KMS-11 (cell line): ENCODE measurements at regions not wholly inside any gene's neighbourhood (a gene's known extent, or its start where the extent isn't known, plus 50 kb on each side); places are given as distances from the start of the nearest gene placed in this dataset.
A peak's percentile ranks its signal among the peaks of the same experiment; 100 is the strongest.

Experiments
- H2AFZ ChIP-seq: fragments of 200-600 bp; sonication (generic); 2 replicates; pipeline ENCODE4 v1.6.1; 2016; ENCODE audit warnings: antibody characterized with exemption, mixed run types, low read depth
- H3K27ac ChIP-seq: fragments of 200-600 bp; sonication (generic); 2 replicates; pipeline ENCODE4 v1.6.1; 2016; ENCODE audit warnings: mild to moderate bottlenecking, mixed run types
- H3K27me3 ChIP-seq: fragments of 200-600 bp; sonication (generic); 2 replicates; pipeline ENCODE4 v1.6.1; 2017; ENCODE audit warnings: mild to moderate bottlenecking, low read depth, mixed run types, moderate library complexity; ENCODE audit not compliant: insufficient read depth
- H3K36me3 ChIP-seq: fragments of 200-600 bp; sonication (generic); 2 replicates; pipeline ENCODE4 v1.6.1; 2017; ENCODE audit warnings: mild to moderate bottlenecking, mixed run types; ENCODE audit not compliant: insufficient read depth
- H3K4me1 ChIP-seq: fragments of 200-600 bp; sonication (generic); 2 replicates; pipeline ENCODE4 v1.6.1; 2016; ENCODE audit warnings: mild to moderate bottlenecking, low read depth, mixed run types; ENCODE audit not compliant: poor library complexity, severe bottlenecking
- H3K4me2 ChIP-seq: fragments of 200-600 bp; sonication (generic); 2 replicates; pipeline ENCODE4 v1.7.0; 2016; ENCODE audit warnings: mild to moderate bottlenecking, mixed run types
- H3K4me3 ChIP-seq: fragments of 200-600 bp; sonication (generic); IDR thresholded peaks from 2 replicates; pipeline ENCODE4 v1.6.1; 2017; ENCODE audit warnings: low read depth, low read length, mixed read lengths; ENCODE audit not compliant: insufficient read depth
- H3K79me2 ChIP-seq: fragments of 200-600 bp; sonication (generic); 2 replicates; pipeline ENCODE4 v1.6.1; 2016; ENCODE audit warnings: low read depth, mixed run types; ENCODE audit not compliant: insufficient read depth
- H3K9ac ChIP-seq: fragments of 200-600 bp; sonication (generic); 2 replicates; pipeline ENCODE4 v1.6.1; 2016; ENCODE audit warnings: mild to moderate bottlenecking, mixed run types
- H4K20me1 ChIP-seq: fragments of 200-600 bp; sonication (generic); 2 replicates; pipeline ENCODE4 v1.6.1; 2016; ENCODE audit warnings: mild to moderate bottlenecking, mixed run types; ENCODE audit not compliant: insufficient read depth
- TF ChIP-seq, protein P1 (sequence below): fragments of 200-600 bp; sonication (generic); conservative IDR thresholded peaks from 2 replicates; pipeline ENCODE4 v1.6.1; 2017; ENCODE audit warnings: low read depth, mild to moderate bottlenecking, antibody characterized with exemption, low read length, moderate library complexity, mixed read lengths

DNA sequence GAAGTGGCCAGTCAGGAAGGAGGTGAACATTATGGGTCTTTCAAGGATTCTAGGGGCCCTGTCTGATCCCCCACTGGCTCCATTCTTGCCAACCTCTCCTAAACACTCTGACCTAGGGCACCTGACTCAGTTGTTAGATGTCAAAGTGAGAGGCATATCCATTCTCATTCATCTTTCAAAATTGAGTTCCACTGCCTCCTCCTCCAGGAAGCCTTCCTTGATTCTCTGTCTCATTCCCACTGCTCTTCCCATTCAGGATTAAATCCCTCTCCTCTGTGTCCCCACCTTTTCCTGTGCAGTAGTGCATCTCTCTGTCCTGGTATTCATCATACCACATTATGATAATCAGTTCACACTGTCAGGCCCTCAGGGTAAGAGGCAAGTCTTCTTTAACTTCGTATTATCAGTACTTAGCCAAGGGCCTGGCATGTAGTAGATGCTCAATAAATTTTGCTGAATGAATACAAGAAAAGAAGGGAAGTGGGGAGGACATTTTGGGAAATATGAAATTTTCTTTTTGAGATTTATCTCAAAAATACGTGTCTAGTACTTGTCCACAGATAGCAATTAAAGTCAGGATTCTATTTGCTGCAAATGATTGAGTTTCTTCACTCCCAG is 61.8 kb upstream of the ITPKB start:
- no peaks in the 10 kb centered on the region for H4K20me1 ChIP-seq
- no peaks in the 10 kb centered on the region for H3K36me3 ChIP-seq
- H3K27me3 ChIP-seq, result no peaks in the 10 kb centered on the region
- no peak overlapping the region for H2AFZ ChIP-seq
- no peak overlapping the region for H3K9ac ChIP-seq
- peaks cover 16% of the 10 kb centered on the region for H3K4me1 ChIP-seq
- no peak overlapping the region for H3K4me3 ChIP-seq
- H3K79me2 ChIP-seq, result no peaks in the 10 kb centered on the region
- TF ChIP-seq, protein P1, sequence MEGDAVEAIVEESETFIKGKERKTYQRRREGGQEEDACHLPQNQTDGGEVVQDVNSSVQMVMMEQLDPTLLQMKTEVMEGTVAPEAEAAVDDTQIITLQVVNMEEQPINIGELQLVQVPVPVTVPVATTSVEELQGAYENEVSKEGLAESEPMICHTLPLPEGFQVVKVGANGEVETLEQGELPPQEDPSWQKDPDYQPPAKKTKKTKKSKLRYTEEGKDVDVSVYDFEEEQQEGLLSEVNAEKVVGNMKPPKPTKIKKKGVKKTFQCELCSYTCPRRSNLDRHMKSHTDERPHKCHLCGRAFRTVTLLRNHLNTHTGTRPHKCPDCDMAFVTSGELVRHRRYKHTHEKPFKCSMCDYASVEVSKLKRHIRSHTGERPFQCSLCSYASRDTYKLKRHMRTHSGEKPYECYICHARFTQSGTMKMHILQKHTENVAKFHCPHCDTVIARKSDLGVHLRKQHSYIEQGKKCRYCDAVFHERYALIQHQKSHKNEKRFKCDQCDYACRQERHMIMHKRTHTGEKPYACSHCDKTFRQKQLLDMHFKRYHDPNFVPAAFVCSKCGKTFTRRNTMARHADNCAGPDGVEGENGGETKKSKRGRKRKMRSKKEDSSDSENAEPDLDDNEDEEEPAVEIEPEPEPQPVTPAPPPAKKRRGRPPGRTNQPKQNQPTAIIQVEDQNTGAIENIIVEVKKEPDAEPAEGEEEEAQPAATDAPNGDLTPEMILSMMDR, result no peak
- H3K4me2 ChIP-seq, result no peak overlapping the region
- H3K27ac ChIP-seq, result no peak overlapping the region

DNA sequence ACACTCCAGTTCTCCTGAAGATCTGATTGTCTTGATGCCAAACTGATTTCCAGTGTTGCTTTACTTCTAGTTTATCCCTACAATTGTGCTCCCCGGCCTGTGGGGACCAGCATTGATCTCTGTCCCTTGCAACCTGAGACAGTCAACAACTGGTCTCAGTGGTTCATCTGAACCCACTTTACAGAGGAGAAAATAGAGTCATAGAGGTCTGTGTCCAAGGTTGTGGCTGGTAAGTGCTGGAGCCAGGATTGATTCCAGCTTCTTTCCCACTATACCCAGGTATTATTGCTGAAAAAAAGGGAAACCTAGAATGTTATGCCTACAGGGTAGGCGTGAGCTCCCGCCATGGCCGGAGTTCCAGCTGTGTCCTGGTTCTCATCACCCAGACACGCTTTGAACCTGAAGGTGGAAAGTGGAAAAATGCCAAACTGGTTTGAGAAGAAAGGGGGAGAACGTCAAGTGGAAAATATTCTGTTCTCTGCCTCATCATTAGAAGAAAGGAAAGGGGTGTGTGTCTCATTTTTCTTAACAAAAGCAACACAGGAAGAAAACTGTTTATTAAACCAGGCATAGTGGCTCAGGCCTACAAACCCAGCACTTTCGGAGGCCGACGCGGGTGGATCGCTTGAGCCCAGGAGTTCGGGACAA is 60.7 kb upstream of the ITPKB start:
- Histone ChIP-seq H3K4me2 (no peak overlapping the region), H3K27me3 (no peaks in the 10 kb centered on the region), H3K9ac (no peak overlapping the region), H3K4me3 (no peak overlapping the region), H3K27ac (no peak overlapping the region), H3K36me3 (no peaks in the 10 kb centered on the region), H3K79me2 (no peaks in the 10 kb centered on the region), H4K20me1 (no peaks in the 10 kb centered on the region), H3K4me1 (peaks cover 16% of the 10 kb centered on the region), H2AFZ (no peak overlapping the region)
- TF ChIP-seq, protein P1, result no peak

DNA sequence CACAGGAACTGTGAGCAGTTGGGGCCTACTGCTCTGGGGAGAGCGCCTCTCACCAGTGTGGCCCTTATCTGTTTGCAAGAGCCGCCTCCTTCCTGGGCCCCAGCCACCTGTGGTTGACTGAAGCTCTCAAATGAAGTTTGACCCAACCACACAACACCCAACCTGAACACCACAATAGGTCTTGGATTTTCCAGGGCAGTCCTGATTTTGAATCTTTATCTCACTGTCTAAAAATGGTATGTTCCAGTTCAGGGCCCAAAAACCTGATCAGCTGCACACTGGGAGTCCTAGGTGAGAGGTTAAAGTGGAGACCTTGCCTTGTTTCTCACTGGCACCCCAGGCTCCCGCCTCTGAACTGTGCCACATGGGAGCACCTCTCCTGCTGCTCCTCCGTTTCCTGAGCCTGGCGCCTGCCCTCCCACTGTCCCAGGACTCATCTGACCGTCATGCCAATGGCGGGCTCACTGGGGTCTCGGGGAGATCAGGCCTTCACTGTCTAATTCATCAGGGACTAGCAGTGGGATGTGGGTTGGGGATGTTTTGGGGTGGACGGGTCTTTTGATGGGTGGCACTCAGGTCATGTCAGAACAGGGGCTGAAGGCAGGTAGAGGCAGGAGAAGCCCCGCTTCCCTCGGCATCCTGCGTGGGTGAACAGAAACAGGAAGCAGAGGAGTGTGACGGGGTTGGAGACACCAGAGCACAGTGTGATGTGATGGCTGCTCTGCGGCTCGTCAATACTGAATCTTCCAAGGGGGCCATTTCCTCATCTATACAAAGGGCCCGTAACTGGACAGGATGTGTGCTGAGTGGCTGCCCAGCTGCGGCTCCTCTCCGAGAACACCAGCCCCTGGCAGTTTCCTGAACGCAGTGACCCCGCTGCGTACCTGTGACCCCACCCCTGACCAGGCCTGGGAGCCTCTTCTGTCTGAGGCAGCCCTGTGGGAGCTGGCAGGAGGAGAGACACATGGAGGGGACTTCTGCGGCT is 59.6 kb upstream of the ITPKB start:
- Histone ChIP-seq H3K27me3 (no peaks in the 10 kb centered on the region), H3K79me2 (no peaks in the 10 kb centered on the region), H4K20me1 (no peaks in the 10 kb centered on the region), H3K4me1 (peaks cover 16% of the 10 kb centered on the region), H3K9ac (no peak overlapping the region), H3K4me3 (no peak overlapping the region), H3K36me3 (no peaks in the 10 kb centered on the region), H3K27ac (peak overlapping the region; percentile 24; the same call in 1 of the 2 replicates), H2AFZ (peak overlapping the region; percentile 78; the same call in 1 of the 2 replicates), H3K4me2 (peak overlapping the region; percentile 55)
- TF ChIP-seq, protein P1, result no peak

DNA sequence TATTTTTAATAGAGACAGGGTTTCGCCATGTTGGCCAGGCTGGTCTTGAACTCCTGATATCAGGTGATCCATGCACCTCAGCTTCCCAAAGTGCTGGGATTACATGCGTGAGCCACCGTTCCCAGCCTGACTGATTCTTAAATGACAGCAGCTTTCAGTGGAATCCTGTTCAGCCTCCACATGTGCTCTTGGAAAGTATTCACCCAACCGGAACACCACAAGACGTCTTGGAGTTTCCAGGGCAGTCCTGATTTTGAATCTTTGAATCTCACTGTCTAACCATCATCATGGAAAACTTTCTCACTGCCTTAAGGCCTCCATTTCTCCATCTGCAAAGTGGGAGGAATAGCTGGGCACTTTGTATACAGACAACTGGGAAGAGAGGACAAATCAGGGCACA is 58.1 kb upstream of the ITPKB start:
- H3K27ac ChIP-seq, result no peak overlapping the region
- no peaks in the 10 kb centered on the region for H4K20me1 ChIP-seq
- no peak overlapping the region for H2AFZ ChIP-seq
- TF ChIP-seq, protein P1, result no peak
- H3K36me3 ChIP-seq, result no peaks in the 10 kb centered on the region
- no peaks in the 10 kb centered on the region for H3K27me3 ChIP-seq
- no peaks in the 10 kb centered on the region for H3K79me2 ChIP-seq
- H3K4me1 ChIP-seq, result peaks cover 16% of the 10 kb centered on the region
- no peak overlapping the region for H3K9ac ChIP-seq
- no peak overlapping the region for H3K4me3 ChIP-seq
- no peak overlapping the region for H3K4me2 ChIP-seq
